HG03432 (cell line): ENCODE measurements at regions not wholly inside any gene's neighbourhood (a gene's known extent, or its start where the extent isn't known, plus 50 kb on each side); places are given as distances from the start of the nearest gene placed in this dataset.

Experiments used
- ATAC-seq: cut with Tn5 transposase; IDR thresholded peaks from one replicate; pipeline ENCODE4 v1.9.1; 2021; ENCODE audit warnings: mild to moderate bottlenecking, moderate library complexity; ENCODE audit not compliant: unreplicated experiment

DNA sequence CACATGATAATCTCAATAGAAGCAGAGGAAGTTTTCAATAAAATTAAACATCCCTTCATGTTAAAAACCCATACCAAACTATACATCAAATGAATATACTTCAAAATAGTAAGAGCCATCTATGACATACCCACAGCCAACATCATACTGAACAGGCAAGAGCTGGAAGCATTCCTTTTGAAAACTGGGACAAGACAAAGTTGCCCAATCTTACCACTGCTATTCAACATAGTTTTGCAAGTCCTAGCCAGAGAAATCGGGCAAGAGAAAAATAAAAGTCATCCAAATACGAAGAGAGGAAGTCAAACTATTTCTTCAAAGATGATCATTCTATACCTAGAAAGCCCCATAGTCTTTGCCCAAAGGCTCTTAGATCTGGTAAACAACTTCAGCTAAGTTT lies 454.7 kb upstream of the PRICKLE1 start:
- no peak for ATAC-seq

GRCh38 chr12:43038991-43039390 lies 449.4 kb upstream of the PRICKLE1 start:
- no peak for ATAC-seq

GRCh38 chr12:43029971-43030370 lies 440.4 kb upstream of the PRICKLE1 start:
- no peak for ATAC-seq

DNA sequence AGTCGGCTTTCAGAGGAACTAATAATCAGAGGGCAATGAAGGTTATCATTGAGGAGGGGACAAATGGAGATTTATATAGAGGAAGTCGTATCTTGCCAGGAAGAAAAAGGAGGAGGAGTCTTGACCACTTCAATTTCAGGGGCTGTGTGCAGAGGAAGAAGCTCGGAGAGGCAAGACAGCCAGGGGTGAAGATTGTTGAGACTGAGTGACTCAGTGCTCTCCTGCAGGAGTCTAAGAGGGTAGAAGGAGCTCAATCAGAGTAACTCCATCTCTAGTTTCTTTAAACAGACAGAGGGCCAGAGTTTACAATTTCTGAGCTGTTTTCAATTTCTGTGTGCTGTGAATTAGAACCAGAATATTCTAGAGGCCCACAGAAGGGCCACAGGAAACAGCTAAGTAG lies 439.3 kb upstream of the PRICKLE1 start:
- ATAC-seq, result no peak

GRCh38 chr12:43022838-43023237 lies 433.3 kb upstream of the PRICKLE1 start:
- no peak for ATAC-seq

- no peak for ATAC-seq
Measured at GRCh38 chr12:43015090-43015737, 425.7 kb upstream of the PRICKLE1 start.

GRCh38 chr12:43011383-43011926 lies 421.9 kb upstream of the PRICKLE1 start:
- ATAC-seq, result peak; percentile 90

DNA sequence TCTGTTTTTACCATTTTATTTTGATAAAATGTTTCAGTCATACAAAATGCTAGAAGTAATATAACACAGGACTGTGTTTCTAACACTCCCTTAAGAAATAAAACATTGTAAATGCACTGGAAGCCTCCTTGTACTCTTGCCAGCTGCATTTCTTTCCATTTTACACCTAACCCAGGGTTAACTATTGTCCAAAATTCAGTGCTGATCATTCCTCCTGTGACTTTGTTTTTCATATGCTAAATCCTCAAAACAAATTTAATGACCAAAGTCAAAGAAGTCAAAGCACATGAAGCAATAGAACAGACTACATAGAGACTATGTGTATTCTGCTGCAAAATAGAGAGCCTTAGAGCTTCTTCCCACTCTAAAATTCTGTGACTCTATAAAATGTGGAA lies 420.3 kb upstream of the PRICKLE1 start:
- no peak for ATAC-seq

GRCh38 chr12:43008953-43009845 lies 419.7 kb upstream of the PRICKLE1 start:
- ATAC-seq, result no peak

- no peak for ATAC-seq
Measured at GRCh38 chr12:43004908-43005307, 415.4 kb upstream of the PRICKLE1 start.

DNA sequence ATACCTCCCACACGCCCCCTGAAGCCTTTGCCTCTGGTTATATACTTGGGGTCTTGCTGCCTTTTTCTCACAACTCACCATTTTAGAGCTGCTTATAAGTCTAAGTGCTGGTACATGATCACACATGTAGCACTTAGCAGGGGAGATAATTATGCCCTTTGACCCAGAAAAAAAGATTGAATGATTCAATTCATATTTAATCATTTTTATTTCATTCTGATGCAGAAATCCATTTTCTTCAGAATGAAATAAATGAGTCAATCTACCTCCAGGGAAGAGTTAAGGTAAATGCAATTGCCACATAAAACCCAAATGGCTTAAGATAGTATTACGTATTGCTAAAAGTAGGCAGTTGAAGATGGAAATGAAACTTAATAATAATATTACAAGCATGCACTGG lies 414.6 kb upstream of the PRICKLE1 start:
- ATAC-seq, result no peak

GRCh38 chr12:42996869-42997431 lies 407.4 kb upstream of the PRICKLE1 start:
- no peak for ATAC-seq

DNA sequence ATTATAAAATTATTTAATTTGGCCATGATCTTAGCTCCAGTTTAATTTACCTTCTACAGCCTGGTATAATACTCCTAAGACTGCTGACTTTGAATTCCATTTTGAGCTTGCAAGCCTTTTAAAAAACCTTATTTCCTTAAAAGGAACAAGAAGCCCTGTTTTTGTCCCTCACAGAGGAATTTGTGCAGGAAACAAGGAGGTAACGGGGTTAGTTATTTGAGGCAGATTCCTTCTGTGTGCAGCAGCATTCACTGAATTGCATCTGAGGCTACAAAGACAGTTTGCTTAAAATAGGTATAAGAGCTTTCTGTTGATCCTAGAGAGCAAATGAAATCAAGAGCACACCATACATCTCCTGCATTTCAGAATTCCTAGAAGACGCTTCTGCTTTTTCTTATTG lies 403.3 kb upstream of the PRICKLE1 start:
- ATAC-seq, result no peak

GRCh38 chr12:42990387-42990786 lies 400.8 kb upstream of the PRICKLE1 start:
- ATAC-seq, result no peak

DNA sequence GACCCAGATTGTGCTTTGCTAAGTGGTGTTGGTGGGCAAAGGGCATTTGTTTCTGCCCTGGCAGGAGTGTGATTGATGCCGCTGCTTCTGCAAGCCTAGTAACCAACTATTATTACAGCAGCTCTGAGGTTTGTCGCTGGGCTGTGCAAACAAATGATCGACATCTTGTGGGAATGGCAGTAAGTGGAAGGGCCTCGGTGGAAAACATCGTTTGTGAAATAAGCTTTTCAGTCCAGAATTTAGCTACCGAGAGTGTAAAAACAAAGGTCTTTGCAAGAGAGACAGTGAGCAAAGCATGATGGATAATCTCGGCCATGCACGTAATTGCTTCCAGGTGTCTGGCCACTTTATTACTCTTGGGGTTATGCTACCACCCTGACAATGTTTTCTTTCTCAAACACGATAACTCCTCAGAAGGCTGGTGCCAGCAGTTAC lies 397.7 kb upstream of the PRICKLE1 start:
- ATAC-seq, result no peak

GRCh38 chr12:42985506-42985905 lies 396.0 kb upstream of the PRICKLE1 start:
- ATAC-seq, result no peak

DNA sequence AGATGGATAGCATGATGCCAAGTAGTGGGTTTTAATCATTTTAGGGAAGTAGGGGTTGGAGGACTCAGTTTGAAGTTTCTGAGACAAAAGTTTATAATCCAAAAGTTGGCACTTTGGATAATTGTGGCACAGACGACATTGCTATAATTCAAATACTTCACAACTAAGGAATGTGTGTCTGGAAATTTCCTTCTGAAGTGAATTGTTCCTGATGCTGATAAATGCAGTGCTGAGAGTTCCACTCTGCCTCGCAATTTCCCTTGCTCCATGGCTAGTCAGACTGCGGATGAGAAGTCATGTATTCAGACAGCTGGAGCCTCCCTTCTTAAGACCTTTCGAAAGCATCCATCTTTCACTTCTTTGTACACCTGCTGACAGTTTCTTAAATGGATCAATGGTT lies 393.3 kb upstream of the PRICKLE1 start:
- no peak for ATAC-seq

DNA sequence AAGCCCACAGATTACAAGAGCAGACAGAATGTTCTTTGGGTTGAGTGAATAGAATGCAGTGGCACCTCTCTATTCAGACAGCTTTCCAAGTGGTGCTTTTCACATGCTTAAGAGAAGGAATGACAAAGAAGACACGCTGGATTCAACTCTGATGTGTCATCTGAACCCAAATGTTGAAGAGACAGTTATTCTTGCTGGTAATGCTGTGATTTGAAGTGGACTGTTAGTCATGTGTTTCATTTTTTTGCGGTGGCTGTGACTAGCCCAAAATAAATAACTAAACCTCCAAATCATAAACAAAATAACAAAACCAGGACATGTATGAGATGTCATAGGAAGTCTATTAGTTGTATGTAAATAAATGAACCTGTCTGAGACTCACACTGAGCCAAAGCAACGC lies 391.8 kb upstream of the PRICKLE1 start:
- ATAC-seq, result no peak

DNA sequence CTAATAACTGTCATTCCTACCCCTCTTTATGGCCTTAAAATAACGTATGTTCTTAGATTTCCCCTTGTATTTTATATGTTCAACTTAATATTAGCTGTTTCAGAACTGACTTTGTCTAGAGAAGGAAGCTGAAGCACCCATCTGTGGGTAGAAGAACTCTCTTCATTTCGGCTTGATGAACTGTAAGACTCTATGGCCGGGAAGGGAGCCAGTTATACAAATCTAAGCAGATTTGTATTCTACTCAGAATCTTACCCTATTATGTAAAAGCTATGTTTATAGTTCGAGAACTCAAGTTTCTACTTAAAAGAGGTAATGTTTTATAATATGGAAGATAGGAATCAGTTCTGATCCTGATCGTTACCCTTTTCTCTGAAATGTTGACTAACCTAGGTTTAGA lies 390.9 kb upstream of the PRICKLE1 start:
- ATAC-seq, result no peak

DNA sequence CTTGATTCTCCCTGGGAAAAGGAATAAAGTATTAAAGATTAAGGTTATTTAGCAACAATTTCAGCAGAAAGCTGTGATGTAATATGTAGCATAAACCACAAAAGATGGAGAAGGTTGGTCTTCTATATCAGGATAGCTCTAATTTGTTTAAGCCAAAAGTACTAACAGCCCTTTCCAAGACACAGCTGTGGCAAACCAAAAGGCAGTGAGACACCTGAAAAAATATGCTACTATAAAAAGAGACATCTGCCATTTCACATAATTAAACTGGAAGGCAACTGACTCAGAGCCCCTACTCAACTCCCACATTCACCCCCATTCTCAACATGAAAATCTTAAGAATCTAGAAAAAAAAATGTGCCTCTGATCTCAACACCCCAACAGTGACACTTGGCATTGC lies 390.2 kb upstream of the PRICKLE1 start:
- ATAC-seq, result no peak

GRCh38 chr12:42978708-42979107 lies 389.2 kb upstream of the PRICKLE1 start:
- ATAC-seq, result no peak
